ENCODE measurements at regions not wholly inside any gene's neighbourhood (a gene's known extent, or its start where the extent isn't known, plus 50 kb on each side); places are given as distances from the start of the nearest gene placed in this dataset.
"Not testable (repeated sequence)": the region's sequence is repeated elsewhere in the genome, so short reads cannot be mapped to it uniquely, and the experiment has no call there.

- not testable (repeated sequence) for DNase-seq (ENCODE audit: low read depth in 1 of 2, low spot score in 2 of 2)
- 81% methylated on average over 7 of the region's 7 CpGs; no CpG with 5 or more reads in 1 of the 2 experiments for WGBS, 2 experiments (ENCODE audit: extremely low coverage in 1 of 2, insufficient coverage in 1 of 2, insufficient read length in 1 of 2, insufficient replicate concordance in 2 of 2, low coverage in 1 of 2, low lambda C conversion rate in 2 of 2, missing lambda C conversion rate in 1 of 2)
Observed at GRCh38 chr10:118962331-118962868, 67.1 kb upstream of the NANOS1 start.

More at GRCh38 chr10:118962331-118962868, 67.1 kb upstream of the NANOS1 start:
- H3K23ac ChIP-seq (ENCODE audit: insufficient read length); H3K79me2 ChIP-seq (ENCODE audit: control insufficient read depth in 1 of 2, insufficient read depth in 2 of 2, low read length in 2 of 2); H3K9ac ChIP-seq (replicated peaks in 1 of 4; ENCODE audit: extremely low read depth in 1 of 4, low read depth in 3 of 4, low read length in 3 of 4); H3K4me2 ChIP-seq (ENCODE audit: insufficient read depth in 1 of 2, low read depth in 2 of 2, low read length in 2 of 2); H3K18ac ChIP-seq (ENCODE audit: extremely low read depth, low read length); H3K23me2 ChIP-seq (ENCODE audit: low read depth, low read length); H3K4me3 ChIP-seq (ENCODE audit: extremely low read depth in 1 of 4, insufficient read depth in 2 of 4, low read depth in 3 of 4, low read length in 4 of 4); H3K14ac ChIP-seq (ENCODE audit: insufficient read length); H3K27me3 ChIP-seq (replicated peaks in 1 of 4; ENCODE audit: control insufficient read depth in 3 of 4, extremely low read depth in 1 of 4, insufficient read depth in 3 of 4, low read length in 3 of 4); H3K4ac ChIP-seq (replicated peaks; ENCODE audit: insufficient read length, low read depth, low read length); H2AK5ac ChIP-seq (ENCODE audit: low read depth, low read length); POLR2A ChIA-PET (ENCODE audit: partially characterized antibody); FAIRE-seq; H3K4me1 ChIP-seq (replicated peaks in 1 of 4; ENCODE audit: control insufficient read depth in 3 of 4, insufficient read depth in 4 of 4, low read length in 3 of 4); H2BK5ac ChIP-seq (ENCODE audit: low read depth, low read length); H4K5ac ChIP-seq (ENCODE audit: insufficient read length, low read depth, low read length); H2BK12ac ChIP-seq (ENCODE audit: low read depth, low read length); H4K91ac ChIP-seq (replicated peaks; ENCODE audit: insufficient read length, low read length); H2AFZ ChIP-seq (ENCODE audit: low read length); H2BK120ac ChIP-seq (replicated peaks; ENCODE audit: low read depth, low read length); H3K9me3 ChIP-seq (ENCODE audit: insufficient read depth in 2 of 2, low read depth in 1 of 2, low read length in 1 of 2); H3K56ac ChIP-seq (replicated peaks; ENCODE audit: insufficient read length, low read depth, low read length); H3K79me1 ChIP-seq (ENCODE audit: low read depth, low read length); H3K36me3 ChIP-seq (ENCODE audit: control insufficient read depth in 2 of 4, insufficient read depth in 4 of 4, low read length in 3 of 4); H2BK20ac ChIP-seq (ENCODE audit: low read length); H2BK15ac ChIP-seq (ENCODE audit: low read length); H3K27ac ChIP-seq (ENCODE audit: low read depth, low read length); H4K8ac ChIP-seq (ENCODE audit: extremely low read depth, insufficient read depth, low read length); H4K20me1 ChIP-seq (replicated peaks in 1 of 2; ENCODE audit: control insufficient read depth in 1 of 2, insufficient read depth in 2 of 2, low read length in 2 of 2): not testable (repeated sequence)
- CTCF ChIA-PET (ENCODE audit: partially characterized antibody): interaction anchor here (0.9 kb wide), 1 partner anchor 16 kb away, joined by 3 read pairs; no protein-coding TSS in a partner anchor

All from H1 (cell line).